ENCODE measurements at regions not wholly inside any gene's neighbourhood (a gene's known extent, or its start where the extent isn't known, plus 50 kb on each side); places are given as distances from the start of the nearest gene placed in this dataset.

- intact Hi-C loops (cut with DNase I) = no loop called here
These were observed 141.5 kb upstream of the NPVF start for GRCh38 chr7:25369786-25370185.

DNA sequence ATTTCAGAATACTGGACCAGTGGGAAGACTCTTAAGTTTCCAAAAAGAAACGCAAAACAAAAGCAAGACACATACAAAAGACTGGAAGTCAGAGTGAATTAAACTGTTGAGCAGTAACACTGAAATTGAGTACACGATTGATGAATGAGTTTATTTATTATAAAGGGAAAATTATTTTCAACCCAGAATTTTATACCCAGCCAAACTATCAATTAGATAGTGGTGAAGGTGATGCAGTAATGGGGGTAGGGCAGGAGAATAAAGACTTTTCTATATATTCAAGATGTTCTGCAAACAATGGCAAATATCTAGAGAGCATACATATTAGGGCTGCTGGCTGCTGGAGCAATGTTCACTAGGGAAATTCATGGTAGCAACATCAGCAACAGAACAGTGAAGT, 143.7 kb upstream of the NPVF start:
- intact Hi-C loops (cut with DNase I) = no loop called here
- no peak for DNase-seq (ENCODE audit: extremely low spot score)
- Histone ChIP-seq H3K27ac (replicated peaks in 1 of 4) (no peak overlapping the region), H3K27me3 (no peaks in the 10 kb centered on the region), H3K9me3 (peaks cover 3 to 11% (median 11%) of the 10 kb centered on the region in 4 donors), H3K4me3 (no peak overlapping the region), H3K36me3 (no peaks in the 10 kb centered on the region), H3K4me1 (peaks cover 0 to 10% (median 9%) of the 10 kb centered on the region in 4 donors)
- 96% methylated on average over 2 of the region's 2 CpGs for WGBS
- TF ChIP-seq, protein P1, sequence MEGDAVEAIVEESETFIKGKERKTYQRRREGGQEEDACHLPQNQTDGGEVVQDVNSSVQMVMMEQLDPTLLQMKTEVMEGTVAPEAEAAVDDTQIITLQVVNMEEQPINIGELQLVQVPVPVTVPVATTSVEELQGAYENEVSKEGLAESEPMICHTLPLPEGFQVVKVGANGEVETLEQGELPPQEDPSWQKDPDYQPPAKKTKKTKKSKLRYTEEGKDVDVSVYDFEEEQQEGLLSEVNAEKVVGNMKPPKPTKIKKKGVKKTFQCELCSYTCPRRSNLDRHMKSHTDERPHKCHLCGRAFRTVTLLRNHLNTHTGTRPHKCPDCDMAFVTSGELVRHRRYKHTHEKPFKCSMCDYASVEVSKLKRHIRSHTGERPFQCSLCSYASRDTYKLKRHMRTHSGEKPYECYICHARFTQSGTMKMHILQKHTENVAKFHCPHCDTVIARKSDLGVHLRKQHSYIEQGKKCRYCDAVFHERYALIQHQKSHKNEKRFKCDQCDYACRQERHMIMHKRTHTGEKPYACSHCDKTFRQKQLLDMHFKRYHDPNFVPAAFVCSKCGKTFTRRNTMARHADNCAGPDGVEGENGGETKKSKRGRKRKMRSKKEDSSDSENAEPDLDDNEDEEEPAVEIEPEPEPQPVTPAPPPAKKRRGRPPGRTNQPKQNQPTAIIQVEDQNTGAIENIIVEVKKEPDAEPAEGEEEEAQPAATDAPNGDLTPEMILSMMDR (IDR thresholded peaks at IDR 0.05) = no peak
- TF ChIP-seq POLR2A (IDR thresholded peaks at IDR 0.05; ENCODE audit: low read depth) (no peak), EP300 (IDR thresholded peaks at IDR 0.05) (no peak), POLR2AphosphoS5 (IDR thresholded peaks at IDR 0.05) (no peak)

More at GRCh38 chr7:25369786-25370185, 141.5 kb upstream of the NPVF start:
- Histone ChIP-seq H3K36me3 (no peaks in the 10 kb centered on the region), H3K9me3 (peaks cover 3 to 11% (median 11%) of the 10 kb centered on the region in 4 donors), H3K27ac (replicated peaks in 1 of 4) (no peak overlapping the region), H3K27me3 (no peaks in the 10 kb centered on the region), H3K4me1 (peaks cover 0 to 10% (median 9%) of the 10 kb centered on the region in 4 donors), H3K4me3 (no peak overlapping the region)
- WGBS = 51% methylated on average over 4 of the region's 4 CpGs
- no peak for DNase-seq (ENCODE audit: extremely low spot score)
- TF ChIP-seq POLR2A (IDR thresholded peaks at IDR 0.05; ENCODE audit: low read depth) (no peak), EP300 (IDR thresholded peaks at IDR 0.05) (no peak), POLR2AphosphoS5 (IDR thresholded peaks at IDR 0.05) (no peak)
- TF ChIP-seq, protein P1 (IDR thresholded peaks at IDR 0.05) = no peak

DNA sequence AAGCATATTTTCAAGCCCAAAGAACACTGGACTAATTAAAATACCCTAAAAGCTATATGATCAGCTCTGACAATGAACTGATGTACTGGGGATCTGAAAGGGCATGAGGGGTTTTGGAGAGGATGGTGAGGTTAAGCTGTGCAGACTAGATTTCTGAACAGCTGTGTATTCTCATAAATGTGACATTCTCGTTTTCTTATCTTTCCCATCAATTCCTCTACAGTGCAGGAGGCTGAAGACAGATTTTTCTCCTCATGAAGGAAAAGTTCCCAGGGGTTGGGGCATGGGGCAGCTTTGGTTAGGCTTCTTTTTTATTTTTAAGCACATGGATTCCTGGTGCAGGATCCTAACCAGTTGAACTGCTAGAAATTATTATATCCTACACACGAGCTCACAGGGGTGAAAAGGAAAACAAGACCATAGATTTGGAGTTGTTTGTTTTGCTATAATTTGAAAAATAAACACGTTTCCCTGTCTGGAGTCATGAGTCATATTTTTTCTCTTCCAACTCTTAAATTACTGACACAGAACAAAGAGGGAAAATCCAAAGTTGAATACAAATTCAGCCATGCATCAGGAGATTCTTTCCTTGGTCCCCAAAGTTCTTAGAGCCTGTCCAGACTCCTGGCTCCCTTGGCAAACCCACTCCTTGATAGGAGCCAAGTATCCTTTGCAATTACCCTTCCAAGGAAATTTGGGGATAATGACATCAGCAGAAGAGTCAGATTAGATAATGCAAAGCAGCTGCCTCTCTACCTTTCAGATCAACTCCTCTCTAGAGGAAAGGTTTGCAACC, 147.7 kb upstream of the NPVF start:
- 21% methylated on average over 3 of the region's 3 CpGs for WGBS
- Histone ChIP-seq H3K27me3 (no peaks in the 10 kb centered on the region), H3K4me3 (no peak overlapping the region), H3K9me3 (peaks cover 3 to 11% (median 11%) of the 10 kb centered on the region in 4 donors), H3K36me3 (no peaks in the 10 kb centered on the region), H3K4me1 (no peaks in the 10 kb centered on the region), H3K27ac (replicated peaks in 1 of 4) (no peak overlapping the region)
- TF ChIP-seq, protein P1 (IDR thresholded peaks at IDR 0.05) = no peak
- TF ChIP-seq EP300 (IDR thresholded peaks at IDR 0.05) (no peak), POLR2A (IDR thresholded peaks at IDR 0.05; ENCODE audit: low read depth) (no peak), POLR2AphosphoS5 (IDR thresholded peaks at IDR 0.05) (no peak)
- no peak for DNase-seq (ENCODE audit: extremely low spot score)
- intact Hi-C loops (cut with DNase I) = no loop called here

DNA sequence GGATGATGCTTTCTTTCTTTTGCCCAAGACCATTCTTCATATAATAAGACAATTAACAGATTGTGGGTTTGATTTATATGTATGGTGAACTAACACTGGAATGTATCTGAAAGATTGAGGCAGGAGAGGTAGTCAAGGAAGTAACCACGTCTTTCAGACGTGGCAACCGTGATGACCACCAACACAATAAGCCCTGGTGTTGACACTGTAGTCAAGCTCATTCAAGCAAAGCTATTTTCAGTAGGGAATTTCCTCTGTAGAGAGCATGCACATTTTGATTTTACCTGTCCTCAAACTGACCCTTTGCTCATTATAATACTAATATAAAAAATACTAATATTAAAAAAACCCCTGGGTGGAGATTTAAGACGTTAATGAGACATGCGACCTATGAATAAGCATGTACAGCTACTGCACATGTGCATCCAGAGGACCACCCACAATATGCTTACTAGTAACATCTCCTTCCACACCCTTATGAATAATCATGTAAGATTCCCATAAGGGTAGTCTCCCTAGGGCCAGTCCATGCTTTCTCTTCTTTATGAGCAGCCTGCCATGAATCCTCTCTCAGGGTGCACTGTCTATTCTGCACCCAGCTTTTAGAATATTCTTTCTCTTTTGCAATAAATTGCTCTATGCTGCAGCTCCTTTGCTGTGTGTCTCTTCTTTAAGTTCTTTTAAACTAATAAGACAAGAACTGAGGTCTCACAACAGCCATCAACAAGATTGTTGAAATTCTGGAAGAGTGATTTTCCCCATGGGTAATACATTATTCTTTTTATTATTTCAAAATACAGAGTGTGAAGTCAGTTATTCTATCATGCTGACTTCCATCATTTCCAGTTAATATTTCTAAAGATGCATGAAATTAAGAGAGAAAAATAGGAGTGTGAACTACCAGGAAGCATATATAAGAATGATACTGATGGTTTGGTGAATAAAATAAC, 151.3 kb upstream of the NPVF start:
- no peaks in the 10 kb centered on the region for H3K36me3 ChIP-seq
- WGBS = 78% methylated on average over 5 of the region's 5 CpGs
- H3K9me3 ChIP-seq = no peaks in the 10 kb centered on the region
- TF ChIP-seq EP300 (IDR thresholded peaks at IDR 0.05) (no peak), POLR2A (IDR thresholded peaks at IDR 0.05; ENCODE audit: low read depth) (no peak), POLR2AphosphoS5 (IDR thresholded peaks at IDR 0.05) (no peak)
- TF ChIP-seq, protein P1 (IDR thresholded peaks at IDR 0.05) = no peak
- DNase-seq (ENCODE audit: extremely low spot score) = no peak
- intact Hi-C loops (cut with DNase I) = no loop called here
- no peak overlapping the region for H3K4me3 ChIP-seq
- H3K27ac ChIP-seq (replicated peaks in 1 of 4) = no peak overlapping the region
- no peaks in the 10 kb centered on the region for H3K27me3 ChIP-seq
- peaks cover 0 to 9% (median 4%) of the 10 kb centered on the region in 4 donors for H3K4me1 ChIP-seq
